HG03135 (cell line): ENCODE measurements at regions not wholly inside any gene's neighbourhood (a gene's known extent, or its start where the extent isn't known, plus 50 kb on each side); places are given as distances from the start of the nearest gene placed in this dataset.
"Not testable (repeated sequence)": the region's sequence is repeated elsewhere in the genome, so short reads cannot be mapped to it uniquely, and the experiment has no call there.

Experiments used
- ATAC-seq: cut with Tn5 transposase; IDR thresholded peaks from one replicate; pipeline ENCODE4 v1.9.1; 2021; ENCODE audit warnings: mild to moderate bottlenecking, moderate library complexity; ENCODE audit not compliant: unreplicated experiment

GRCh38 chr2:18049325-18049724 is 170.9 kb downstream of the KCNS3 start:
- no peak for ATAC-seq

DNA sequence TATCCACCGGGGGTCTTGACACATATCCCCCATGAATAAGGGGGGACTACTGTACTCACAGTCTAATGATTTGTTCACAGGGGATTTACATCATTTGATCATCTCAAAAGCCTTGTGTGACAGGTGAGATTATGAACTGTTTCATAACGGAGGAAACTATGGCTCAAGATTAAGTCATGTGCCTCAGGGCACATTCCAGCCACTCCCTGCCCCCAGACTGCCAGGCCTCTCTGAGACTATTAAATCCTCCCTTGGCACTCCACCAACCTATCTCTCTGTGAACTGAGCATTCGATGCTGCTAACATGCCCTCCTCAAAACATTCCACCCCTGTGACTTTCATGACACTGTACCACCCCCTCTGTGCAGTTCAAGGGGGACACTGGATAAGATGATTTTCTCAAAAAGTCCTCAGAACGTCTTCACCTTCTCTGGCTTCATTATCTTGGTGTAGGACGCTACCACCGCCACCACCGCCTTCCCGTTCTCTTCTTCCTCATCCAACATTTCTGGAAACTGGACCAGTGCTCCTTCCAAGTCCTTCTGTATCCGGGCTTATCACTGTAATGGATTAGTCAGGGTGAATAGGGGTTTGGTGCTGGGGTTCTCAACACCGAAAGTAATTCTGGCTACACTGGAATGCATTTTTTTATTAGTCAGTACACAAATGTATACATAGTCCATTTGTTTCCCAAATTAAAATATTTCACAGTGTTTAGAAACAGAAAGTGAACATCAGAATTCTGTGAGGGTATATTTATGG is 169.6 kb downstream of the KCNS3 start:
- no peak for ATAC-seq

GRCh38 chr2:18047213-18047611 is 168.7 kb downstream of the KCNS3 start:
- no peak for ATAC-seq

GRCh38 chr2:18046558-18047212 is 168.2 kb downstream of the KCNS3 start:
- no peak for ATAC-seq

DNA sequence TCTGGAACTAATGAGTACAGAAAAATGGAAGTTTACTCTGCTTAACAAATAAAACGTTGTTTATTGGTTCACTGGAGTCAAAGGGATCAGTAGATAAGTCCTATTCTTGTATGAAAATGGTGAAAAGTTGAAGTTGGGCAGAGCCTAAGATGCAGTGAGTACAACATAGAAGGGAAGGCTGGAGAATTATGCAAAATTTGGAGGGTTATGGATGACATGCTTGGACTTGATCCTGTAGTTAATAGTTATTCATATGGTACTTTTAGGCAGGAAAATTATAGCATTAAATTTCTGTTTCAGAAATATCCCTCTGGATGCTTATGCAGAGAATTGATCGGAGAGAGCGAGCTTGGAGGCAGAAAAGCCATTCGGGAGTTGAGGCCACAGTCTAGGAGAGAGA is 167.6 kb downstream of the KCNS3 start:
- no peak for ATAC-seq

- ATAC-seq, result no peak
Measured at GRCh38 chr2:18045230-18045629, 166.8 kb downstream of the KCNS3 start.

- not testable (repeated sequence) for ATAC-seq
Measured at GRCh38 chr2:18017381-18017780, 138.9 kb downstream of the KCNS3 start.

DNA sequence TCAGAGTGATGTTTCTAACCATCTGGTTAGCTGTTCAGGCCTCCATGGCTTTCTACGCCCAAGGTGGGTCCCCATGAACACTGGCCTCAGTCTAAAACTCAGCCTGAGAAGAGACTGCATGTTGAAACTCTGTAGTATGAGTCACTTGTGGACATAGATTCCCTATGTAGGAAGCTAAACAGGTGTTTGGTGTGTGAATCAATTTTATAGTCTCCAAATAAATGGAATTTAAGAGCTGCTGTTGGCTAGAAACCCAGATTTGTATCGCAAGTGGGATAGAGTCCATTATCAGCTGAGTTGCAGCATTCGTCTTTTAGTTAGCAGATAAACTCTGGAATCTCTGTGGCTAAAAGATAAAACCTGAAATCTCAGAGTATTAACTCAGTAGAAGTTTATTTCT is 131.4 kb downstream of the KCNS3 start:
- no peak for ATAC-seq

- ATAC-seq, result no peak
Measured at GRCh38 chr2:18005411-18005810, 126.9 kb downstream of the KCNS3 start.

DNA sequence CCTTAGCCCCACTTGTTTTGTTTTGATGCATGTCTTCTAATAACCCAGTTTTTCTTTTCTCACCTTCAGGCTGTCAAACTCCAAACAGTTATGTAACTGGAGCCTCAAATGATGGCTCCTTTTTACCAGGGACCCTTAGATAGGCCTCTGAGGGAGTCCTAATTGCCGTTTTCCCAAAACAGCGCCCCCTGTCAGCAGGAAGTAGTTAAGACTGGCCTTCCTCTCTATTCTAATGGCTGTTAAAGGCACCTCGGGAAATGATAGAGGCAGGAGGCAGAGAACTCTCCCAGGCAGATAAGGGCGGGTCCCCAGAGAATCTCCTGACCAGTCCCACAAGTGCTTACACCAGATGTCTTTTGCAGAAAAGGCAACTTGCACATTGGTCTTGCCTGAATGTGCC is 123.2 kb downstream of the KCNS3 start:
- no peak for ATAC-seq

GRCh38 chr2:17996978-17997377 is 118.5 kb downstream of the KCNS3 start:
- ATAC-seq, result no peak

DNA sequence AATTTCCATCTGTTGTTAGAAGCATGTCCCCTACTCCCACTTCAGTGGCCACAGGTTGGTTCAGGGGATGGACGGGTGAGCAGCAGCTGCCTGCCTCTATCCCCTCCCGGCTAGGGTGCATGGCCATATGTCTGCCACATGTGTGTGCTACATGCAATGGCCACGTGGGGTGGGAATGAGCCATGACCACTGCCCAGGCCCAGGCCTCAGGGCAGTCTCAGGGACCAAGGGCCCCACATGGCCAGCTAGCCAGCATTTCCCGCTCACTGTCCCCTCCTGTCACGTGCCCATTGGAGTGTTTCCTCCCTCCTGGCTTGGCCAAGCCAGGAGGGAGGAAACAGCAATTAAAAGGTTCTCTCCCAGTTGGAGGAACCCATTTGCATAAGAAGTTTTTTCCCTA is 117.1 kb downstream of the KCNS3 start:
- no peak for ATAC-seq
